Caco-2 (cell line): ENCODE measurements at regions not wholly inside any gene's neighbourhood (a gene's known extent, or its start where the extent isn't known, plus 50 kb on each side); places are given as distances from the start of the nearest gene placed in this dataset.

Source experiments
- BruUV-seq: library from RNA; stranded (reverse); fragments of 400-500 nt; replicated peaks from 2 replicates; lab custom pipeline; 2021; lab: Mats Ljungman, UMichigan
- CTCF ChIA-PET: fragments of 300-600 bp; sonication (Branson Sonifier 250); formaldehyde crosslinking; loops from one replicate; lab custom pipeline; 2022; ENCODE audit warnings: antibody characterized with exemption; lab: Charles Lee
- POLR2A ChIA-PET: fragments of 300-600 bp; sonication (Branson Sonifier 250); formaldehyde crosslinking; loops from one replicate; lab custom pipeline; 2022; ENCODE audit warnings: antibody characterized with exemption; lab: Charles Lee
- DNase-seq, 2 experiments: peaks; one replicate each; pipeline versions ENCODE4 v3.0.0 to v3.0.0-alpha.2; 2020 to 2022
- H3K27me3 ChIP-seq: replicated peaks from 2 replicates; pipeline ENCODE4 v1.6.0; 2011; ENCODE audit warnings: low read length; ENCODE audit not compliant: control insufficient read depth, insufficient read depth
- H3K36me3 ChIP-seq: 2 replicates; pipeline ENCODE4 v1.5.1; 2011; ENCODE audit warnings: low read length; ENCODE audit not compliant: control insufficient read depth, insufficient read depth
- H3K4me1 ChIP-seq: fragments of 250-450 bp; sonication (Bioruptor Pico); 2 replicates; pipeline ENCODE4 v1.5.1; 2020; ENCODE audit warnings: mild to moderate bottlenecking
- H3K4me3 ChIP-seq: 2 replicates; pipeline ENCODE4 v1.5.1; 2011; ENCODE audit warnings: low read depth, mild to moderate bottlenecking, control low read depth, low read length
- H3K9me3 ChIP-seq: fragments of 250-450 bp; sonication (Bioruptor Pico); 2 replicates; pipeline ENCODE4 v1.5.1; 2020; ENCODE audit warnings: mild to moderate bottlenecking, moderate library complexity
- H3K27ac Mint-ChIP-seq: one replicate; pipeline ENCODE4 v1.8.0; 2022; ENCODE audit warnings: mixed read lengths; ENCODE audit not compliant: unreplicated experiment
- H3K27me3 Mint-ChIP-seq: one replicate; pipeline ENCODE4 v1.8.0; 2022; ENCODE audit warnings: mixed read lengths; ENCODE audit not compliant: insufficient read depth, unreplicated experiment
- H3K36me3 Mint-ChIP-seq: one replicate; pipeline ENCODE4 v1.8.0; 2022; ENCODE audit warnings: mild to moderate bottlenecking, mixed read lengths; ENCODE audit not compliant: insufficient read depth, unreplicated experiment
- H3K4me1 Mint-ChIP-seq: one replicate; pipeline ENCODE4 v1.8.0; 2022; ENCODE audit warnings: low read depth, mixed read lengths; ENCODE audit not compliant: unreplicated experiment
- H3K4me3 Mint-ChIP-seq: one replicate; pipeline ENCODE4 v1.8.0; 2022; ENCODE audit warnings: mild to moderate bottlenecking, moderate library complexity, mixed read lengths; ENCODE audit not compliant: unreplicated experiment
- H3K9me3 Mint-ChIP-seq: one replicate; pipeline ENCODE4 v1.8.0; 2022; ENCODE audit warnings: mixed read lengths; ENCODE audit not compliant: unreplicated experiment
- CTCF ChIP-seq, 2 experiments: fragments of 200-600 bp in 1 of 2; IDR thresholded peaks; 1 replicate in 1 of 2; 2 replicates in 1 of 2; pipeline versions ENCODE4 v1.5.1 to v1.8.0; 2011 to 2022; ENCODE audit warnings: antibody characterized with exemption in 1 of 2, control low read depth in 1 of 2, inconsistent platforms in 1 of 2, low read depth in 1 of 2, low read length in 1 of 2, mild to moderate bottlenecking in 1 of 2, moderate library complexity in 1 of 2; ENCODE audit not compliant: insufficient read depth in 1 of 2, severe bottlenecking in 1 of 2, unreplicated experiment in 1 of 2
- intact Hi-C: fragments of 100-400 bp; cut with micrococcal nuclease; formaldehyde crosslinking; loops from one replicate; pipeline ENCODE4 v1.10.0; 2022; ENCODE audit not compliant: unreplicated experiment

- ChIA-PET CTCF (no interaction called here), POLR2A (no interaction called here)
- Mint-ChIP-seq H3K4me3 (no peak overlapping the region), H3K27me3 (no peaks in the 10 kb centered on the region), H3K9me3 (peaks cover 18% of the 10 kb centered on the region), H3K36me3 (no peaks in the 10 kb centered on the region), H3K4me1 (no peaks in the 10 kb centered on the region), H3K27ac (no peak overlapping the region)
- H3K27me3 ChIP-seq: no peaks in the 10 kb centered on the region
- H3K9me3 ChIP-seq: no peaks in the 10 kb centered on the region
- H3K4me1 ChIP-seq: no peaks in the 10 kb centered on the region
- BruUV-seq: no TSS peak
- no peaks in the 10 kb centered on the region for H3K36me3 ChIP-seq
- intact Hi-C loops: no loop called here
- H3K4me3 ChIP-seq: no peak overlapping the region
- no peak for TF ChIP-seq CTCF (IDR thresholded peaks at IDR 0.05; ENCODE audit: insufficient read depth in 1 of 2, low read depth in 1 of 2, low read length in 1 of 2, severe bottlenecking in 1 of 2, unreplicated experiment in 1 of 2)
- DNase-seq: no peak
Measured at GRCh38 chr12:128077211-128077916, 189.6 kb upstream of the TMEM132C start.

GRCh38 chr12:128077917-128078298 is 189.1 kb upstream of the TMEM132C start:
- POLR2A ChIA-PET: no interaction called here
- H3K27me3 ChIP-seq: no peaks in the 10 kb centered on the region
- H3K4me3 Mint-ChIP-seq: no peak overlapping the region
- BruUV-seq: no TSS peak
- CTCF ChIA-PET: no interaction called here
- no peaks in the 10 kb centered on the region for H3K27me3 Mint-ChIP-seq
- no peak overlapping the region for H3K27ac Mint-ChIP-seq
- no peak for TF ChIP-seq CTCF (IDR thresholded peaks at IDR 0.05; ENCODE audit: insufficient read depth in 1 of 2, low read depth in 1 of 2, low read length in 1 of 2, severe bottlenecking in 1 of 2, unreplicated experiment in 1 of 2)
- H3K36me3 ChIP-seq: no peaks in the 10 kb centered on the region
- intact Hi-C loops: no loop called here
- H3K9me3 ChIP-seq: no peaks in the 10 kb centered on the region
- no peak overlapping the region for H3K4me3 ChIP-seq
- no peaks in the 10 kb centered on the region for H3K4me1 Mint-ChIP-seq
- peaks cover 18% of the 10 kb centered on the region for H3K9me3 Mint-ChIP-seq
- no peak for DNase-seq
- H3K4me1 ChIP-seq: no peaks in the 10 kb centered on the region
- no peaks in the 10 kb centered on the region for H3K36me3 Mint-ChIP-seq

- H3K9me3 Mint-ChIP-seq: peaks cover 18% of the 10 kb centered on the region
- H3K27me3 ChIP-seq: no peaks in the 10 kb centered on the region
- BruUV-seq: no TSS peak
Measured at GRCh38 chr12:128078301-128078971, 188.5 kb upstream of the TMEM132C start.

More at GRCh38 chr12:128078301-128078971, 188.5 kb upstream of the TMEM132C start:
- ChIA-PET POLR2A (no interaction called here), CTCF (no interaction called here)
- H3K27ac Mint-ChIP-seq: no peak overlapping the region
- Histone ChIP-seq H3K9me3 (no peaks in the 10 kb centered on the region), H3K36me3 (no peaks in the 10 kb centered on the region), H3K4me3 (no peak overlapping the region), H3K4me1 (no peaks in the 10 kb centered on the region)
- H3K4me1 Mint-ChIP-seq: no peaks in the 10 kb centered on the region
- no peaks in the 10 kb centered on the region for H3K27me3 Mint-ChIP-seq
- no peak overlapping the region for H3K4me3 Mint-ChIP-seq
- intact Hi-C loops: no loop called here
- DNase-seq: no peak
- TF ChIP-seq CTCF (IDR thresholded peaks at IDR 0.05; ENCODE audit: insufficient read depth in 1 of 2, low read depth in 1 of 2, low read length in 1 of 2, severe bottlenecking in 1 of 2, unreplicated experiment in 1 of 2): no peak
- H3K36me3 Mint-ChIP-seq: no peaks in the 10 kb centered on the region
